Thymus (tissue), 11 donors: ENCODE measurements at regions not wholly inside any gene's neighbourhood (a gene's known extent, or its start where the extent isn't known, plus 50 kb on each side); places are given as distances from the start of the nearest gene placed in this dataset.

Experiments used
- DNase-seq, 9 donors: peaks; one replicate each; pipeline ENCODE4 v3.0.0-alpha.2; 2013; ENCODE audit warnings: low spot score in 9 of 9, low read depth in 6 of 9, missing footprints in 1 of 9
- H3K27ac ChIP-seq, 2 donors: one replicate each; pipeline ENCODE4 v1.5.1; 2013; ENCODE audit warnings: control low read depth in 1 of 2, low read depth in 1 of 2, low read length in 1 of 2, mild to moderate bottlenecking in 1 of 2, moderate library complexity in 1 of 2
- H3K27me3 ChIP-seq, 2 donors: one replicate each; pipeline ENCODE4 v1.5.1; 2013; ENCODE audit warnings: low read length in 1 of 2; ENCODE audit not compliant: control insufficient read depth in 2 of 2, insufficient read depth in 1 of 2
- H3K36me3 ChIP-seq, 2 donors: one replicate each; pipeline ENCODE4 v1.5.1; 2013; ENCODE audit warnings: low read length in 1 of 2, mild to moderate bottlenecking in 1 of 2, moderate library complexity in 1 of 2; ENCODE audit not compliant: control insufficient read depth in 2 of 2, insufficient read depth in 2 of 2
- H3K4me1 ChIP-seq, 2 donors: one replicate each; pipeline ENCODE4 v1.5.1; 2013; ENCODE audit warnings: low read length in 2 of 2; ENCODE audit not compliant: control insufficient read depth in 2 of 2, insufficient read depth in 2 of 2
- H3K4me3 ChIP-seq, 2 donors: one replicate each; pipeline ENCODE4 v1.5.1; 2013; ENCODE audit warnings: low read length in 2 of 2, control low read depth in 1 of 2, mild to moderate bottlenecking in 1 of 2
- H3K9me3 ChIP-seq, 2 donors: one replicate each; pipeline ENCODE4 v1.5.1; 2013; ENCODE audit warnings: low read length in 1 of 2, mild to moderate bottlenecking in 1 of 2; ENCODE audit not compliant: control insufficient read depth in 2 of 2, insufficient read depth in 1 of 2
- WGBS: extraction: QIAGEN DNeasy Blood & Tissue Kit; methylation state at CpG from one replicate; pipeline ENCODE4 v1.1.7; 2013; 5-methylcytosine and 5-hydroxymethylcytosine counted together
- donor health status: healthy.

DNA sequence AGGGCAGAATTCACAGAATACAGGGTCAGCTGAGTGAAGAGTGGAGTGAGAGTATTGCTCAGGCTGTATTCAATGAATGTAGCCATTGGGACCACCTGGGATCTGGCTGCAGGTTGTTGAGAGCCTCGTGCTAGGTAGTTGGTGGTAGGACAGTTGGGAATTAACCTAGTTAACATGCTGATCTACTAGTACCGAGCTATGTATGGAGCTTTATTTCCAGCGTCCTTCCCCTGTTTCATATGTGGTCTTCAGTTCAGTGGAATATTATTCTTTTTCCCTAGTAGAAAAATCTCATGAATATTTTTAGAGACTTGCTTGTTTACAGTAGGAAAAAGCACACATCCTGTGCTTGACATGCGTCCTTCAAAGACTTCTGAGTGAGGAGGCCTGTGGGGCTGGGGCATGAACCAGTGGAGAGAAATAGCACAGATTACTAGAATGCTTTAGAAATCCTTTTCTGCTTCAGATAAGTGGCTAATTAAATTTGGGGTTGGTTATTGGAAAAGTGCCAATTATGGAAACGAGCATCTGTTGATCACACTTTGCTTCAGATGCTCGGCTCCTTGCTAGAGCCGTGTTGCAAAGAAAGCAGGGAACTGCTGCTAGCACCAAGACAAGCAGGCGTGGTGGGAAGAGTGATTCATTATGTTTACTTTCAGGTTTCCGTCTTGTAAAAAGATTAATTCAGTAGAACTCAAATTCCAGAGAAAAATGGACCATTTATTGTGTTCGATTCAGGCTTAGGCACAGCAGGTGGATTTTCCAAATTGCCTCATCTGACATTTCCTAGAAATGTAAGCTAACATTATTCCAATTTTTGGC, 53.6 kb downstream of the ARF6 start:
- Histone ChIP-seq H3K9me3 (peaks cover 0 to 6% of the 10 kb centered on the region in 2 donors), H3K27ac (peak overlapping the region; percentile 36 to 84), H3K4me1 (peaks cover 8 to 21% of the 10 kb centered on the region in 2 donors), H3K36me3 (no peaks in the 10 kb centered on the region), H3K4me3 (no peak overlapping the region), H3K27me3 (no peaks in the 10 kb centered on the region)
- DNase-seq: peak in 2 of 9 donors; percentile 23 to 54
- WGBS: 82% methylated on average over 10 of the region's 10 CpGs

DNA sequence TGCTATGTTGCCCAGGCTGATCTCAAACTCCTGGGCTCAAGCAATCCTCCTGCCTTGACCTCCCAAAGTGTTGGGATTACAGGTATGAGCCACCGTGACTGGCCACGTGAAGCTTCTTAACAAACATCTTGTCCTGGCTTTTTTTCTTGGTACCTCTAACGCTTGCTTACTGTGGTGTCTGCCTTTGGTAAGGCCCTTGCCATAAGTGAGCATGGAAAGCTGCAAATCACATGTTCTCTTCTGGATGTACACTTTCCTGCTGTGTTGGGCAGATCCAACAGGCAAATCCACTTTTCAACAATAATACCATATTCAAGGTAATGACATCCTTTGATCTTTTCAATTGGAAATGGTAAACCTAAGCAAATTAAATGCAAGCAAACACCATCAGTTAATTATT, 54.6 kb downstream of the ARF6 start:
- Histone ChIP-seq H3K9me3 (no peaks in the 10 kb centered on the region), H3K36me3 (no peaks in the 10 kb centered on the region), H3K4me1 (peaks cover 8 to 17% of the 10 kb centered on the region in 2 donors), H3K27me3 (no peaks in the 10 kb centered on the region), H3K4me3 (no peak overlapping the region), H3K27ac (no peak overlapping the region)
- 98% methylated on average over 3 of the region's 3 CpGs for WGBS
- no peak for DNase-seq

DNA sequence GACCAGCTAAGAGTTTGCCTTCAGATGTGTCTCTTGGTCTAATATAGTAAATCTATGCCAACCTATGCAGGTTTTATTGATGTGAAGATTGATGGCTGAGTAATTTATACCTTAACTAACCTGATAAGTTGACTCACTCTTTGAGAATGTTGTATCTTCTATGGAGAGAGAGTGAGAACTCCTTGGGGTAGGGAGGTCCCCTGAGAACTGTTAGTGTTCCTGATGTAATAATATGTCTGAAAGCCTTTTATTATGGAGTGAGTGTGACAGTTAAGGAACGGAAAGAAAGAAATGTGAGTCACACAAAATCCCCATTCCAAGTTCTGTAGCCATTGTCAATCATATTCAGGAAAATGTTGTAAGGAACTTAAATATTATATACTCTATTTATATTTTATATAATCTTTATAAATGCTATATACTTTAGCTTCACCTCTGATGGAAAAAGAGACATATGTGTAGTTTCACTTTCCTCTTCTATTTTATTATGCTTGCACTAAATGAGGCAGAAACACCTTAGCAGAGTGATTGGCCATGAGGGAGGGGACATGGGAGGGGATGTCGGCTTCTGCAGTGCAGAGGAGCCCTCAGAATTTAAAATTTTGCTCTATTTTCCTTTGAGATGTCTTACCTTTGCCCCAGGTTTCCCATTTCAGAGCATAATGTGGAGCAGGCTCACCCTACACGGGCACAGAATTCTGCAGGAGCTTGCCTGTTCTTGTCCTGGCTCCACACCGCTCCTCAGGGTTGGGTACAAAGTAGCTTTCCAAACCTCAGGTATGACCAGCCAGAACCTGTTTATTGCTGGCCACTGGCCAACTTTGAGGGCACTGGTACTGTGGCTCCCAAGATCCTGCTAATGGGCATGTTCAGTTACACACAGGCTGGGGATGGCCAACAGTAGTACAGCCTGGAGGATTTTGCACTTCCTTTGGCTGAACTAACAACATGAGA, 57.7 kb downstream of the ARF6 start:
- 91% methylated on average over 4 of the region's 4 CpGs for WGBS
- Histone ChIP-seq H3K4me3 (no peak overlapping the region), H3K27ac (peak overlapping the region in 1 of 2 donors; percentile 36), H3K27me3 (no peaks in the 10 kb centered on the region), H3K36me3 (no peaks in the 10 kb centered on the region), H3K4me1 (peaks cover 7 to 14% of the 10 kb centered on the region in 2 donors), H3K9me3 (no peaks in the 10 kb centered on the region)
- no peak for DNase-seq

DNA sequence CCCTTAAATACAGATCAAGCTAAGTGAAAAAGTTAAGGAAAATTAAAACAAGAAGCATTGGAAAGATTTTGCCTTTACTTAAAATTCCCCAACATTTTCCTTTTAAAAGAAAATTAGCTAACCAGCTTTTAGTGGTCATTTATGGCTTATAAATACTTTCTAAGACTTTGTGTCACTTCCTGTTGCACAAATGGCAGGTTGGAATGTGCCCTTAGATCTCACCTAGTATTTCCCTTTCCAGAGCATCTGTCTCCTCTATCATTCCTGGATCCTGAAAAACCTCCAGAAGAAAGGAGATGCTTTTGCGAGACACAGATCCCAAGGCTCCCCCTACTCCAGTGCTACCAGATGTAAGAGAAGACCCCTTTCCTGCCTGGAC, 58.3 kb downstream of the ARF6 start:
- Histone ChIP-seq H3K4me1 (peaks cover under 1 to 7% of the 10 kb centered on the region in 2 donors), H3K4me3 (no peak overlapping the region), H3K27ac (no peak overlapping the region), H3K9me3 (no peaks in the 10 kb centered on the region), H3K36me3 (no peaks in the 10 kb centered on the region), H3K27me3 (no peaks in the 10 kb centered on the region)
- DNase-seq: no peak
- 98% methylated on average over 1 of the region's 1 CpG for WGBS

DNA sequence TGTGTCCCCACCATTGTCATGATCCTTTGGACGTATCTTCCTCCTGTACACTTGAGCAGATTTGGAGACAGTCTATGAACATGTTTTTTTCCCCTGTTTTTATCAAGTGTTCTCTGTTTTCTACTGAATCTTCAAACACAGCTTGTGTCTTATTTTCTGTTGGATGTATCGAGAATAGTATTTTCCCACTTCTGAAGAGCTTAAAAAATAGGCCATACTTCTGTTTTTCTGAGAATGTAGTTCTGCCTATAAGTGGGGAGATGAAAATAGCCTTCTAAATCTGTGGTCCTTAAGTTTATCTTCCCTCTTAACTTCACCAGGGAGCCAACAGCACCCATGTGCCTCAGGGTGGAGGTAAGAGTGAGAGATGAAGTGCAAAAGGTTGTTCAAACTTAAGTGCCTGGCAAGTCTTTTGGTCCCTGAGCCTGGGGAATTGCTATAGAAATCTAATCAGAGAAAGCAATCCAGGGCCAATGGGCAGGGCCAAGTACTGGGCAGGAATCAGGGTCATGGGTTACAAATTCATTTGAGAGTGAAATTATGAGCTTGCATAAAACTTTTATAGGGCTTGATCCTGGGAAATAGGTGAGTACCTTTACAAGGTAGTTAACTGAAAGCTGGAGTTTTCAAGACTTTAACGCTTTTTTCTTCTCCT, 58.9 kb downstream of the ARF6 start:
- no peak for DNase-seq
- H3K27ac ChIP-seq: no peak overlapping the region
- WGBS: 98% methylated on average over 3 of the region's 3 CpGs
- peaks cover 0 to 1% of the 10 kb centered on the region in 2 donors for H3K4me1 ChIP-seq
- no peaks in the 10 kb centered on the region for H3K9me3 ChIP-seq
- H3K4me3 ChIP-seq: no peak overlapping the region
- no peaks in the 10 kb centered on the region for H3K27me3 ChIP-seq
- no peaks in the 10 kb centered on the region for H3K36me3 ChIP-seq

DNA sequence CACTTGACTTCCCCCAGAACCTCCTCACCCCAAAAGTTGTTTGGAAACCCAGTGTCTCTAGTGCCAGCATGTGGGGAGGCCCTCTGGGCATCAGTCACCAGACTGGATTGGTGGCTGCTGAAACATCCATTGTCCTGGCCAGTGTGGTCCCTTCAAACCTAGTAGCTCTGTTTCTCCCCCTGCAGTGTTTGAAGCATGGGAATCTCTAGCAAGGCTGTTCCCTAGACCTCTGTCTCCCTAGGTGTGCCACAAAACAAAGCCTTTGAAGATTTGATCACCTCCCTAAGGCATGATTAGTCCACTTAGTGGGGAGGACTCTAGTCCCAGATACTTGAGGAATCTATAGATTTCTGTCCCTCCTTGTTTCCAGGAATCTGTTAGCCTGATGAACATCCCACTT, 60.3 kb downstream of the ARF6 start:
- Histone ChIP-seq H3K27ac (no peak overlapping the region), H3K9me3 (no peaks in the 10 kb centered on the region), H3K27me3 (no peaks in the 10 kb centered on the region), H3K4me1 (no peaks in the 10 kb centered on the region), H3K4me3 (no peak overlapping the region), H3K36me3 (no peaks in the 10 kb centered on the region)
- DNase-seq: no peak

DNA sequence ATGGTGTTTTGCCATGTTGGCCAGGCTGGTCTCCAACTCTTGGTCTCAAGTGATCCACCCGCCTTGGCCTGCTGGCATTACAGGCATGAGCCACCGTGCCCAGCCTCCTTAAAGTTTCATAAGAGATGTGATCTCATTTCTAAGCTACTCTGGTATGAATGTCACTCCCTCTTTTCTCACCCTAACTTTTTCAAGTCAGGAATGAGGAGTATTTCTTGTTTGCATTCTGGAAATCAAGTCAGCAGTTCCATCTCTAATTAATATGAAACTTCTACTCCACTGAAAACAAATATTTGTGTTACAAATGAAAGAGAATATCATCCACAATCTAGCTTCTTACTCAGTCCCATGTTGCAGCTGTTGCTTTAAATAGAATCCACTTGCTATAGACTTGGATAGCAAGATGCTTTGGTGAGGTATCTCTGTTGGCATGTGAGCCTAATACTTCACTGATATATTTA, 61.3 kb downstream of the ARF6 start:
- no peak overlapping the region for H3K4me3 ChIP-seq
- no peaks in the 10 kb centered on the region for H3K27me3 ChIP-seq
- no peak for DNase-seq
- WGBS: 99% methylated on average over 2 of the region's 2 CpGs
- H3K27ac ChIP-seq: no peak overlapping the region
- no peaks in the 10 kb centered on the region for H3K4me1 ChIP-seq
- H3K36me3 ChIP-seq: no peaks in the 10 kb centered on the region
- no peaks in the 10 kb centered on the region for H3K9me3 ChIP-seq

DNA sequence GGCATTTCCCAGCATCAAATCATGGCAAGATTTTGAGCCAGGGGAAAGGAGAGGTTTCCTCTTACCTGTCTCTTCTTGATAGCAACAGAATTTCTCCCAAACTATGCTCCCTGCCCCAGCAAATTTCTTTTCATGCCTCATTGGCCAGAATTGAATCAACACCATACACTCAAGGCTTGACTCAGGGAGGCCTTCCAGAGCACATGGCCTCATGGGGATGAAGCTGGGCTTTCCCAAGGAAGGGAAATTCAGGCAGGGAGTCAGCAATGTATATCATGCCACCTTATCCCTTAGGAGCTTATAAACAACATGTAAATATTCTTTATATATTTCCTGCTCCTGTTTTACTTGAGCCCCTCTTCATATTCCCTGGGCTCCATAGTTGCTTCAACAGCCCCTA, 62.1 kb downstream of the ARF6 start:
- H3K27ac ChIP-seq: no peak overlapping the region

More for the DNA sequence above, 62.1 kb downstream of the ARF6 start:
- Histone ChIP-seq H3K27me3 (no peaks in the 10 kb centered on the region), H3K4me3 (no peak overlapping the region), H3K9me3 (no peaks in the 10 kb centered on the region), H3K36me3 (no peaks in the 10 kb centered on the region), H3K4me1 (peaks cover 0 to 4% of the 10 kb centered on the region in 2 donors)
- DNase-seq: no peak
